Heart right ventricle (tissue), 16 donors: ENCODE measurements at regions not wholly inside any gene's neighbourhood (a gene's known extent, or its start where the extent isn't known, plus 50 kb on each side); places are given as distances from the start of the nearest gene placed in this dataset.
"Not testable (repeated sequence)": the region's sequence is repeated elsewhere in the genome, so short reads cannot be mapped to it uniquely, and the experiment has no call there.

Experiments used
- ATAC-seq, 8 donors: fragments of 200-7000 bp; cut with Tn5 transposase; one replicate each; pipeline ENCODE4 v1.9.1; 2020; ENCODE audit warnings: mild to moderate bottlenecking in 8 of 8, moderate library complexity in 8 of 8, moderate number of reproducible peaks in 1 of 8
- DNase-seq, 2 donors: peaks; one replicate each; pipeline ENCODE4 v3.0.0-alpha.2; 2020
- H3K27ac ChIP-seq, 10 donors: fragments of 200-600 bp; sonication (generic) in 2 of 10; one replicate each; pipeline versions ENCODE4 v1.5.0 to v1.8.0; 2020 to 2022; ENCODE audit warnings: mild to moderate bottlenecking in 3 of 10
- H3K27me3 ChIP-seq, 7 donors: fragments of 200-600 bp; one replicate each; pipeline ENCODE4 v1.8.0; 2021 to 2022; ENCODE audit warnings: mild to moderate bottlenecking in 2 of 7
- H3K36me3 ChIP-seq, 9 donors: fragments of 200-600 bp; sonication (generic) in 1 of 9; one replicate each; pipeline versions ENCODE4 v1.5.0 to v1.8.0; 2020 to 2022; ENCODE audit warnings: mild to moderate bottlenecking in 2 of 9
- H3K4me1 ChIP-seq, 9 donors: fragments of 200-600 bp; sonication (generic) in 1 of 9; one replicate each; pipeline versions ENCODE4 v1.5.0 to v1.8.0; 2020 to 2022; ENCODE audit warnings: mild to moderate bottlenecking in 4 of 9
- H3K4me3 ChIP-seq, 10 donors: fragments of 200-600 bp; sonication (generic) in 2 of 10; one replicate each; pipeline versions ENCODE4 v1.5.0 to v1.8.0; 2020 to 2022; ENCODE audit warnings: mild to moderate bottlenecking in 7 of 10, moderate library complexity in 2 of 10
- H3K9me3 ChIP-seq, 11 donors: fragments of 200-600 bp in 10 of 11; sonication (generic) in 2 of 11; one replicate each; pipeline versions ENCODE4 v1.5.0 to v1.8.0; 2013 to 2022; ENCODE audit warnings: mild to moderate bottlenecking in 2 of 11, control low read depth in 1 of 11, moderate library complexity in 1 of 11
- CTCF ChIP-seq, 9 donors: fragments of 200-600 bp; sonication (generic) in 2 of 9; IDR thresholded peaks; one replicate each; pipeline versions ENCODE4 v1.5.0 to v1.8.0; 2021 to 2022; ENCODE audit warnings: antibody characterized with exemption in 9 of 9, mild to moderate bottlenecking in 5 of 9, moderate library complexity in 1 of 9
- WGBS, 2 donors: extraction: QIAGEN DNeasy Blood & Tissue Kit; methylation state at CpG; one replicate each; pipeline ENCODE4 v1.1.7; 2013; ENCODE audit warnings: inconsistent platforms in 1 of 2; 5-methylcytosine and 5-hydroxymethylcytosine counted together
- intact Hi-C, 10 donors: fragments of 100-400 bp; cut with DNase I; formaldehyde crosslinking; loops; one replicate each; pipeline versions ENCODE4 v1.11.1 to v1.14.2; 2022
- donor health status: Arrhythmogenic right ventricular cardiomyopathy.
- donor health status: ischemic (EF 13 %, LVEDD 7.1; RV severe dilation, severe dysfunction).
- donor health status: healthy with polysubstance abuse.
- donor health status: DM: no; HTN: yes; CAD: no.
- donor health status: DM: no; HTN: no; CAD: no.
- donor health status: ischemic (EF 25% LVEDD 6.9; RV normal size, moderate dysfunction).
- donor health status: ischemic (EF 25% LVEDD 5.7; RV mildly dilated, moderate dysfunction).
- donor health status: healthy.
- donor health status: DM: yes; HTN: yes; CAD: no.
- donor health status: Ischemic cardiomyopathy.
- donor health status: ischemic (EF 35%, LVEDD 5.7; RV mildly dilated, moderate dysfunction).
- donor health status: nonischemic (EF 11% LVEDD 7.7; RV severe dilation, severe dysfunction).
- donor health status: DM: yes; HTN: yes; CAD: no.
- donor health status: PGD.
- donor health status: ischemic (EF 29% LVEDD 5.4; RV normal size, mild dysfunction).
- donor health status: nonischemic (EF 23%, LVEDD 6.1; RV moderate dilation, normal function).

- Histone ChIP-seq H3K36me3 (no peaks in the 10 kb centered on the region), H3K27ac (peak overlapping the region in 1 of 10 donors; percentile 72), H3K9me3 (no peaks in the 10 kb centered on the region), H3K27me3 (peaks cover 0 to 17% (median 0%) of the 10 kb centered on the region in 7 donors), H3K4me3 (peak overlapping the region in 1 of 10 donors; percentile 12), H3K4me1 (peaks cover 0 to 27% (median 6%) of the 10 kb centered on the region in 9 donors)
- ATAC-seq (no peak), DNase-seq (no peak)
- peak in 1 of 9 donors; percentile 11 for TF ChIP-seq CTCF (IDR thresholded peaks at IDR 0.05)
- 84 to 89% methylated on average over 16 of the region's 16 CpGs for WGBS, 2 donors
- intact Hi-C loops = no loop called here
These were observed 237.3 kb downstream of the BCL11B start for GRCh38 chr14:99034711-99035171.

GRCh38 chr14:99035268-99035667 lies 236.7 kb downstream of the BCL11B start:
- TF ChIP-seq CTCF (IDR thresholded peaks at IDR 0.05) = no peak
- peak; percentile 30 to 46 for DNase-seq
- peak; percentile 36 to 70 (median 54) for ATAC-seq
- Histone ChIP-seq H3K4me1 (peaks cover 0 to 27% (median 6%) of the 10 kb centered on the region in 9 donors), H3K4me3 (peak overlapping the region in 1 of 10 donors; percentile 41), H3K9me3 (no peaks in the 10 kb centered on the region), H3K27me3 (peaks cover 0 to 14% (median 0%) of the 10 kb centered on the region in 7 donors), H3K27ac (peak overlapping the region in 2 of 10 donors; percentile 10 to 72), H3K36me3 (no peaks in the 10 kb centered on the region)
- intact Hi-C loops = no loop called here
- 60 to 64% methylated on average over 4 of the region's 4 CpGs for WGBS, 2 donors

GRCh38 chr14:99035712-99036610 lies 236.0 kb downstream of the BCL11B start:
- Histone ChIP-seq H3K9me3 (no peaks in the 10 kb centered on the region), H3K4me3 (peak overlapping the region in 5 of 10 donors; percentile 15 to 41 (median 29)), H3K4me1 (peaks cover 0 to 27% (median 6%) of the 10 kb centered on the region in 9 donors), H3K36me3 (no peaks in the 10 kb centered on the region), H3K27ac (peak overlapping the region in 7 of 10 donors; percentile 10 to 72 (median 31)), H3K27me3 (peaks cover 0 to 9% (median 0%) of the 10 kb centered on the region in 7 donors)
- intact Hi-C loops = no loop called here
- 29% methylated on average over 30 of the region's 30 CpGs for WGBS, 2 donors
- no peak for TF ChIP-seq CTCF (IDR thresholded peaks at IDR 0.05)
- DNase-seq = peak; percentile 61 to 80
- ATAC-seq = peak; percentile 83 to 95 (median 93)

- intact Hi-C loops = no loop called here
- Histone ChIP-seq H3K36me3 (no peaks in the 10 kb centered on the region), H3K27ac (peak overlapping the region in 4 of 10 donors; percentile 31 to 72 (median 42)), H3K4me1 (peaks cover 0 to 27% (median 6%) of the 10 kb centered on the region in 9 donors), H3K4me3 (peak overlapping the region in 1 of 10 donors; percentile 41), H3K27me3 (peaks cover 0 to 10% (median 0%) of the 10 kb centered on the region in 7 donors), H3K9me3 (no peaks in the 10 kb centered on the region)
- peak in 1 of 2 donors; percentile 38 for DNase-seq
- 80 to 81% methylated on average over 25 of the region's 25 CpGs for WGBS, 2 donors
- ATAC-seq = peak in 1 of 8 donors; percentile 25
- TF ChIP-seq CTCF (IDR thresholded peaks at IDR 0.05) = no peak
These were observed 235.2 kb downstream of the BCL11B start for GRCh38 chr14:99036611-99037293.

- peak overlapping the region in 1 of 10 donors; percentile 72 for H3K27ac ChIP-seq
These were observed 234.7 kb downstream of the BCL11B start for GRCh38 chr14:99037326-99037725.

More at GRCh38 chr14:99037326-99037725, 234.7 kb downstream of the BCL11B start:
- H3K4me3 ChIP-seq, ATAC-seq, H3K36me3 ChIP-seq, H3K9me3 ChIP-seq, DNase-seq, intact Hi-C loops: not testable (repeated sequence)
- H3K4me1 ChIP-seq = peaks cover 0 to 27% (median 6%) of the 10 kb centered on the region in 9 donors
- 93 to 94% methylated on average over 1 of the region's 1 CpG for WGBS, 2 donors
- H3K27me3 ChIP-seq = peaks cover 0 to 10% (median 0%) of the 10 kb centered on the region in 7 donors
